ENCODE measurements at regions not wholly inside any gene's neighbourhood (a gene's known extent, or its start where the extent isn't known, plus 50 kb on each side); places are given as distances from the start of the nearest gene placed in this dataset.
A peak's percentile ranks its signal among the peaks of the same experiment; 100 is the strongest.

DNA sequence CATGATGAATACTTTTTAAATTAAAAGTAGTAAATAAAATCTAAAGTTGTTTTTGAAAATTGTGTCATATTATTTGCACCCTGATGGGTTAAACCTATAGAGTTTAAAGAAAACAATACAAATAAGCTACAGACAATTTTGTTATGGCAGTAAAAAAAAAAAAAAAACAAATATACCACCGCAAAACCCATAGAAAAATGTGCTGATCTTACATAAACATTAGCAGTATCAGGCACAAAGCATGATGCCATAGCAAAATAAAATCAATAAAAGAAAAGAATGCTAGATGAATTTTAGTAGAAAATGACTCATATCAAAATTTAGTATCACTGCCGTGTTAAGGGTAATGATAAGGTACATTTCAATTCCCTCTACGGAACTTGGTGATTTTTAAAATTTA is 826.0 kb downstream of the SLITRK1 start:
- TF ChIP-seq CEBPB (IDR thresholded peaks at IDR 0.05; ENCODE audit: low read depth, low read length) (no peak), BHLHE40 (IDR thresholded peaks at IDR 0.05; ENCODE audit: low read depth, low read length) (no peak), POLR2A (IDR thresholded peaks at IDR 0.05; ENCODE audit: low read depth, low read length) (no peak), CTCF (conservative IDR thresholded peaks at IDR 0.05; ENCODE audit: low read depth, low read length) (no peak), MXI1 (IDR thresholded peaks at IDR 0.05; ENCODE audit: borderline replicate concordance, low read depth, low read length) (no peak), MAFK (IDR thresholded peaks at IDR 0.05; ENCODE audit: low read depth, low read length) (peak; percentile 31; the same call in 1 of the 2 replicates), RCOR1 (IDR thresholded peaks at IDR 0.05; ENCODE audit: insufficient replicate concordance, low read length) (no peak), RFX5 (IDR thresholded peaks at IDR 0.05; ENCODE audit: low read depth, low read length) (no peak), RAD21 (IDR thresholded peaks at IDR 0.05; ENCODE audit: low read length) (no peak), SMC3 (IDR thresholded peaks at IDR 0.05; ENCODE audit: low read depth, low read length) (no peak)
- TF ChIP-seq, protein P1, sequence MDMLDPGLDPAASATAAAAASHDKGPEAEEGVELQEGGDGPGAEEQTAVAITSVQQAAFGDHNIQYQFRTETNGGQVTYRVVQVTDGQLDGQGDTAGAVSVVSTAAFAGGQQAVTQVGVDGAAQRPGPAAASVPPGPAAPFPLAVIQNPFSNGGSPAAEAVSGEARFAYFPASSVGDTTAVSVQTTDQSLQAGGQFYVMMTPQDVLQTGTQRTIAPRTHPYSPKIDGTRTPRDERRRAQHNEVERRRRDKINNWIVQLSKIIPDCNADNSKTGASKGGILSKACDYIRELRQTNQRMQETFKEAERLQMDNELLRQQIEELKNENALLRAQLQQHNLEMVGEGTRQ (IDR thresholded peaks at IDR 0.05; ENCODE audit: low read depth, low read length) = no peak
- TF ChIP-seq, protein P2, sequence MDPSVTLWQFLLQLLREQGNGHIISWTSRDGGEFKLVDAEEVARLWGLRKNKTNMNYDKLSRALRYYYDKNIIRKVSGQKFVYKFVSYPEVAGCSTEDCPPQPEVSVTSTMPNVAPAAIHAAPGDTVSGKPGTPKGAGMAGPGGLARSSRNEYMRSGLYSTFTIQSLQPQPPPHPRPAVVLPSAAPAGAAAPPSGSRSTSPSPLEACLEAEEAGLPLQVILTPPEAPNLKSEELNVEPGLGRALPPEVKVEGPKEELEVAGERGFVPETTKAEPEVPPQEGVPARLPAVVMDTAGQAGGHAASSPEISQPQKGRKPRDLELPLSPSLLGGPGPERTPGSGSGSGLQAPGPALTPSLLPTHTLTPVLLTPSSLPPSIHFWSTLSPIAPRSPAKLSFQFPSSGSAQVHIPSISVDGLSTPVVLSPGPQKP (IDR thresholded peaks at IDR 0.05; ENCODE audit: borderline replicate concordance, low read depth, low read length) = no peak

Data from IMR-90 (cell line).